ENCODE measurements at regions not wholly inside any gene's neighbourhood (a gene's known extent, or its start where the extent isn't known, plus 50 kb on each side); places are given as distances from the start of the nearest gene placed in this dataset.

GRCh38 chr18:53629337-53629736, 595.1 kb downstream of the MBD2 start:
- TF ChIP-seq CTCF (conservative IDR thresholded peaks at IDR 0.05 in 1 of 2, IDR thresholded peaks at IDR 0.05 in 1 of 2; ENCODE audit: low read depth in 1 of 2, low read length in 2 of 2), result no peak
- no peak for TF ChIP-seq EZH2 (IDR thresholded peaks at IDR 0.05; ENCODE audit: low read length, missing control alignments)

All from fibroblast of lung (primary cell).